ENCODE measurements at regions not wholly inside any gene's neighbourhood (a gene's known extent, or its start where the extent isn't known, plus 50 kb on each side); places are given as distances from the start of the nearest gene placed in this dataset.

GRCh38 chr3:177578488-177578887 lies 381.2 kb upstream of the TBL1XR1 start:
- H3K23ac ChIP-seq (ENCODE audit: insufficient read length), result no peak overlapping the region

More at GRCh38 chr3:177578488-177578887, 381.2 kb upstream of the TBL1XR1 start:
- Histone ChIP-seq H3K79me2 (ENCODE audit: control insufficient read depth in 1 of 2, insufficient read depth in 2 of 2, low read length in 2 of 2) (no peaks in the 10 kb centered on the region), H2BK120ac (replicated peaks; ENCODE audit: low read depth, low read length) (no peak overlapping the region), H3K27me3 (replicated peaks in 1 of 4; ENCODE audit: control insufficient read depth in 3 of 4, extremely low read depth in 1 of 4, insufficient read depth in 3 of 4, low read length in 3 of 4) (no peaks in the 10 kb centered on the region), H3K4me3 (ENCODE audit: extremely low read depth in 1 of 4, insufficient read depth in 2 of 4, low read depth in 3 of 4, low read length in 4 of 4) (no peak overlapping the region), H3K4ac (replicated peaks; ENCODE audit: insufficient read length, low read depth, low read length) (no peak overlapping the region), H4K8ac (ENCODE audit: extremely low read depth, insufficient read depth, low read length) (no peak overlapping the region), H3K56ac (replicated peaks; ENCODE audit: insufficient read length, low read depth, low read length) (no peak overlapping the region), H2BK20ac (ENCODE audit: low read length) (no peak overlapping the region), H3K36me3 (ENCODE audit: control insufficient read depth in 2 of 4, insufficient read depth in 4 of 4, low read length in 3 of 4) (no peaks in the 10 kb centered on the region), H3K14ac (ENCODE audit: insufficient read length) (no peak overlapping the region), H2BK5ac (ENCODE audit: low read depth, low read length) (no peak overlapping the region), H2BK12ac (ENCODE audit: low read depth, low read length) (no peak overlapping the region), H3K4me1 (replicated peaks in 1 of 4; ENCODE audit: control insufficient read depth in 3 of 4, insufficient read depth in 4 of 4, low read length in 3 of 4) (peaks cover 0 to 6% (median 0%) of the 10 kb centered on the region in 4 experiments; a peak in 2 of 7 replicates), H3K4me2 (ENCODE audit: insufficient read depth in 1 of 2, low read depth in 2 of 2, low read length in 2 of 2) (no peak overlapping the region), H2BK15ac (ENCODE audit: low read length) (no peak overlapping the region), H3K9ac (replicated peaks in 1 of 4; ENCODE audit: extremely low read depth in 1 of 4, low read depth in 3 of 4, low read length in 3 of 4) (no peak overlapping the region), H4K20me1 (replicated peaks in 1 of 2; ENCODE audit: control insufficient read depth in 1 of 2, insufficient read depth in 2 of 2, low read length in 2 of 2) (no peaks in the 10 kb centered on the region), H2AK5ac (ENCODE audit: low read depth, low read length) (no peak overlapping the region), H3K79me1 (ENCODE audit: low read depth, low read length) (no peaks in the 10 kb centered on the region), H3K23me2 (ENCODE audit: low read depth, low read length) (no peaks in the 10 kb centered on the region), H3K27ac (ENCODE audit: low read depth, low read length) (no peak overlapping the region), H2AFZ (ENCODE audit: low read length) (no peak overlapping the region), H4K5ac (ENCODE audit: insufficient read length, low read depth, low read length) (no peak overlapping the region), H3K9me3 (ENCODE audit: insufficient read depth in 2 of 2, low read depth in 1 of 2, low read length in 1 of 2) (no peaks in the 10 kb centered on the region), H4K91ac (replicated peaks; ENCODE audit: insufficient read length, low read length) (no peak overlapping the region), H3K18ac (ENCODE audit: extremely low read depth, low read length) (no peak overlapping the region)
- FAIRE-seq (no peak), DNase-seq (ENCODE audit: low read depth in 1 of 2, low spot score in 2 of 2) (no peak)
- ChIA-PET POLR2A (ENCODE audit: partially characterized antibody) (no interaction called here), CTCF (ENCODE audit: partially characterized antibody) (no interaction called here)
- WGBS, 2 experiments (ENCODE audit: extremely low coverage in 1 of 2, insufficient coverage in 1 of 2, insufficient read length in 1 of 2, insufficient replicate concordance in 2 of 2, low coverage in 1 of 2, low lambda C conversion rate in 2 of 2, missing lambda C conversion rate in 1 of 2), result 93% methylated on average over 6 of the region's 6 CpGs; no CpG with 5 or more reads in 1 of the 2 experiments
- TF ChIP-seq TCF12 (IDR thresholded peaks at IDR 0.05; ENCODE audit: low read depth, low read length), result no peak
- no peak for TF ChIP-seq FOSL1 (IDR thresholded peaks at IDR 0.05; ENCODE audit: insufficient read depth, low read depth, low read length)
- no peak for TF ChIP-seq ZNF274 (IDR thresholded peaks at IDR 0.05; ENCODE audit: borderline replicate concordance, extremely low read depth, low read length)
- no peak for TF ChIP-seq KDM5A (IDR thresholded peaks at IDR 0.05; ENCODE audit: low read length)
- TF ChIP-seq SIN3A (conservative IDR thresholded peaks at IDR 0.05 in 1 of 2, IDR thresholded peaks at IDR 0.05 in 1 of 2; ENCODE audit: low read depth in 1 of 2, low read length in 2 of 2), result no peak
- no peak for TF ChIP-seq ASH2L (IDR thresholded peaks at IDR 0.05; ENCODE audit: low read length)
- no peak for TF ChIP-seq KDM4A (IDR thresholded peaks at IDR 0.05; ENCODE audit: low read depth, low read length, severe bottlenecking)
- TF ChIP-seq RXRA (IDR thresholded peaks at IDR 0.05; ENCODE audit: insufficient read depth, low read depth, low read length), result no peak
- no peak for TF ChIP-seq RAD21 (IDR thresholded peaks at IDR 0.05 in 1 of 2, conservative IDR thresholded peaks at IDR 0.05 in 1 of 2; ENCODE audit: low read depth in 2 of 2, low read length in 2 of 2)
- no peak for TF ChIP-seq EP300 (IDR thresholded peaks at IDR 0.05; ENCODE audit: borderline replicate concordance in 1 of 2, low read depth in 2 of 2, low read length in 2 of 2)
